ENCODE measurements at regions not wholly inside any gene's neighbourhood (a gene's known extent, or its start where the extent isn't known, plus 50 kb on each side); places are given as distances from the start of the nearest gene placed in this dataset.
A peak's percentile ranks its signal among the peaks of the same experiment; 100 is the strongest.

GRCh38 chr12:68521848-68522502 is 88.7 kb upstream of the RAP1B start:
- H3K4me3 ChIP-seq (replicated peaks in 1 of 2; ENCODE audit: low read depth in 1 of 2, low read length in 2 of 2): no peak overlapping the region
- H3K9me3 ChIP-seq (ENCODE audit: control insufficient read depth in 1 of 2, insufficient read depth in 1 of 2, low read depth in 1 of 2, low read length in 2 of 2): no peaks in the 10 kb centered on the region; a peak in 1 of 4 replicates
- BruUV-seq (replicated peaks): no TSS peak
- H3K27me3 ChIP-seq (ENCODE audit: insufficient read depth, low read length): no peaks in the 10 kb centered on the region
- no peaks in the 10 kb centered on the region for H3K79me2 ChIP-seq (ENCODE audit: insufficient read depth, low read length)
- CTCF ChIA-PET: no interaction called here
- peak overlapping the region; percentile 24 for H2AFZ ChIP-seq (ENCODE audit: low read depth, low read length, poor library complexity, severe bottlenecking)
- no peaks in the 10 kb centered on the region for H3K36me3 ChIP-seq (ENCODE audit: control insufficient read depth in 1 of 2, insufficient read depth in 2 of 2, low read length in 2 of 2)
- no peak overlapping the region for H3K9ac ChIP-seq (ENCODE audit: low read length)
- no peaks in the 10 kb centered on the region for H4K20me1 ChIP-seq (ENCODE audit: insufficient read depth)
- ATAC-seq: no peak
- POLR2A ChIA-PET: no interaction called here
- H3K9me2 ChIP-seq (ENCODE audit: insufficient read depth): no peaks in the 10 kb centered on the region
- no peak overlapping the region for H3K27ac ChIP-seq (ENCODE audit: low read depth, low read length)
- DNase-seq (ENCODE audit: low read depth, low spot score): no peak
- TF ChIP-seq EGR1 (IDR thresholded peaks at IDR 0.05; ENCODE audit: low read depth): no peak
- no peak for TF ChIP-seq RAD21 (IDR thresholded peaks at IDR 0.05; ENCODE audit: low read depth)
- TF ChIP-seq ATF3 (IDR thresholded peaks at IDR 0.05): no peak
- TF ChIP-seq CBX3 (IDR thresholded peaks at IDR 0.05; ENCODE audit: low read depth): no peak
- TF ChIP-seq SRF (IDR thresholded peaks at IDR 0.05; ENCODE audit: low read depth): no peak
- TF ChIP-seq POLR2A (IDR thresholded peaks at IDR 0.05; ENCODE audit: borderline replicate concordance, extremely low read depth, insufficient read depth, insufficient read length): no peak
- no peak for TF ChIP-seq SP1 (IDR thresholded peaks at IDR 0.05; ENCODE audit: low read depth)
- no peak for TF ChIP-seq YY1 (IDR thresholded peaks at IDR 0.05; ENCODE audit: extremely low read depth, insufficient replicate concordance, low read depth, low read length)
- TF ChIP-seq POLR2AphosphoS5 (IDR thresholded peaks at IDR 0.05; ENCODE audit: low read depth, low read length): no peak
- TF ChIP-seq CEBPB (IDR thresholded peaks at IDR 0.05; ENCODE audit: low read depth): no peak
- TF ChIP-seq FOSL1 (IDR thresholded peaks at IDR 0.05; ENCODE audit: low read depth): no peak
- no peak for TF ChIP-seq CTCF (IDR thresholded peaks at IDR 0.05 in 2 of 3, conservative IDR thresholded peaks at IDR 0.05 in 1 of 3; ENCODE audit: borderline replicate concordance in 1 of 3, insufficient read depth in 1 of 3, low read depth in 2 of 3, low read length in 2 of 3)
- no peak for TF ChIP-seq REST (IDR thresholded peaks at IDR 0.05; ENCODE audit: low read depth)
- RAD21 ChIA-PET (ENCODE audit: low non-redundant PET in 1 of 2, low total read pairs in 2 of 2, uncharacterized antibody in 2 of 2, unreplicated experiment in 2 of 2): no interaction called here
- no peak overlapping the region for H3K4me2 ChIP-seq (ENCODE audit: low read length)
- peaks cover 0 to 8% of the 10 kb centered on the region in 2 experiments; a peak in 2 of 4 replicates for H3K4me1 ChIP-seq (ENCODE audit: control insufficient read depth in 1 of 2, insufficient read depth in 2 of 2, low read length in 2 of 2)
- intact Hi-C loops (cut with micrococcal nuclease): no loop called here
